Retina (tissue), 1 donor: ENCODE measurements at regions not wholly inside any gene's neighbourhood (a gene's known extent, or its start where the extent isn't known, plus 50 kb on each side); places are given as distances from the start of the nearest gene placed in this dataset.
"Not testable (repeated sequence)": the region's sequence is repeated elsewhere in the genome, so short reads cannot be mapped to it uniquely, and the experiment has no call there.

Experiments
- DNase-seq: peaks from one replicate; pipeline ENCODE4 v3.0.0-alpha.2; 2016

DNA sequence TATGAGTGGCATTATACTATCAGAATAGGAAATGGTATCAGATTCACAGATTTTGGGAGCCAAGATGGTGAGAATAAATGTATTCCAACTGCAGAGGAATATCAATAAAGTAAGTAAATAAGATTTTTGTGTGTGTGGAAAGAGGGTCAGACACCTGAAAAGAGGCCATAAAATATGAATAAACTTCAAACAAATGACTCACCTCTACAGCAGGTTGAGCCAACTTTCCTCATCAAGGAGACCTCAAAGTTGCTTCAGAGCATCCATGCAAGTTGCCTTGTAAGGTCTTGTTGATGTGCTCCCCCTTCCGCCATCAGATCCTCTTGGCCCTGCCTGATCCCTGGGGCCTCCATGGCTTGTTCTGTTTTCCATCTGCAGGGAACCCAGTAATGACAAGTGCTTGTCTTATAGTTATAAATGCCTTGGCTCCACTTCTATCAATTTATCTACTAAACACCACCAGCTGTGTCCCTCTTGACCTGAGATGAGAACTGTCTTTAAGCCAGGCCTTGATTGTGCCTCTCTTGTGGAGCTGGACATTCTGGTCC is 775.6 kb downstream of the LTN1 start:
- no peak for DNase-seq

- DNase-seq, result no peak
Measured at GRCh38 chr21:28215214-28215954, 777.3 kb downstream of the LTN1 start.

- DNase-seq, result no peak
Measured at GRCh38 chr21:28214786-28215185, 777.9 kb downstream of the LTN1 start.

DNA sequence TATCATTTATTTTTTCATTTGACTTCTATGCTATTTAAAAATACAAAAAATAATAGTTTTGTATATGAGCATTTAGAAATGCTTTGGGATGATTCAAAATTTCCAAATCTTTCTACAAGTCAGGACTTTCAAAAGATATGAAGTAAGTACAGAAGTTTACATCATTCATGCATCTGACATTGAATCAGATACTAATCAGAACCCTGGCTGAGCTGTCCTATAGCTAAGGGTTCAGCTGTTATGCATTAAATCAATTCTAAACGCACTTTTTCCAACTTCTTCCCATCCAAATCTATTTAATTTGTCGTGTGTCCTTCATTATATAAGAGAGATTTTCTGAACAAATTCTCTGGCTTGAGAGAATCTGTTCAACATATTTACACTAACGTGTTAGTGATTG is 779.4 kb downstream of the LTN1 start:
- no peak for DNase-seq

- no peak for DNase-seq
Measured at GRCh38 chr21:28212061-28212460, 780.6 kb downstream of the LTN1 start.

GRCh38 chr21:28207436-28208173 is 785.1 kb downstream of the LTN1 start:
- no peak for DNase-seq

- DNase-seq, result no peak
Measured at GRCh38 chr21:28200726-28201125, 792.0 kb downstream of the LTN1 start.

GRCh38 chr21:28196981-28197380 is 795.7 kb downstream of the LTN1 start:
- DNase-seq, result no peak

- DNase-seq, result no peak
Measured at GRCh38 chr21:28193189-28193588, 799.5 kb downstream of the LTN1 start.

GRCh38 chr21:28186604-28187003 is 806.1 kb downstream of the LTN1 start:
- no peak for DNase-seq

DNA sequence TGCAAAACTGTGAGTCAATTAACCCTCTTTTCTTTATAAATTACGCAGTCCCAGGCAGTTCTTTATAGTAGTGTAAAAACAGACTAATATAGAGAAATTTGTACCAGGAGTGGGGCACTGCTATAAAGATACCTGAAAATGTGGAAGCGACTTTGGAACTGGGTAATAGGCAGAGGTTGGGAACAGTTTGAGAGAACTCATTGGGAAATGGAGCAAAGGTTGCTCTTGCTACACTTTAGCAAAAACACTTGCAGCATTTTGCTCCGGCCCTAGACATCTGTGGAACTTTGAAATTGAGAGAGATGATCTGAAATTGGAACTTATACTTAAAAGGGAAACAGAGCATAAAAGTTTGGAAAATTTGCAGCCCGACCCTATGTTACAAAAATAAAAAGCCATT is 810.9 kb downstream of the LTN1 start:
- no peak for DNase-seq

GRCh38 chr21:28179136-28179535 is 813.5 kb downstream of the LTN1 start:
- DNase-seq, result no peak

- DNase-seq, result no peak
Measured at GRCh38 chr21:28177124-28177523, 815.6 kb downstream of the LTN1 start.

- DNase-seq, result no peak
Measured at GRCh38 chr21:28174701-28175100, 818.0 kb downstream of the LTN1 start.

- DNase-seq, result no peak
Measured at GRCh38 chr21:28174006-28174405, 818.7 kb downstream of the LTN1 start.

- no peak for DNase-seq
Measured at GRCh38 chr21:28172376-28172775, 820.3 kb downstream of the LTN1 start.

- no peak for DNase-seq
Measured at GRCh38 chr21:28167366-28167765, 825.3 kb downstream of the LTN1 start.

GRCh38 chr21:28164519-28164918 is 828.2 kb downstream of the LTN1 start:
- not testable (repeated sequence) for DNase-seq

DNA sequence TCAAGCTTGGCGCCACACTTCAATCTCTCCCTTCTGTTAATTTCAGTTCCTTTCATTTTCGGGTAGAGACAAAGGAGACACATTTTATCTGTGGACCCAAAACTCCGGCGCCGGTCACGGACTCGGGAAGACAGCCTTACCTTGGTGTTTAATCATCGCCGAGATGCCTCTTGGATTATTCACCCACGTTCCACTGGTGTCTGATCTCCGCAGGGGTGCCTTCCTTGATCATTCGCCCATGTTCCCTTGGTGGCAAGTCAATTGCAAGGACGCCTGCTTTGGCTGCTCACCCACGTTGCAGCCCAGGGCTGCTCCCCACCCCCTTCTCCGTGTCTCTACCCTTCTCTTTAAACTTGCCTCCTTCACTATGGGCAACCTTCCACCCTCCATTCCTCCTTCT is 830.6 kb downstream of the LTN1 start:
- not testable (repeated sequence) for DNase-seq

DNA sequence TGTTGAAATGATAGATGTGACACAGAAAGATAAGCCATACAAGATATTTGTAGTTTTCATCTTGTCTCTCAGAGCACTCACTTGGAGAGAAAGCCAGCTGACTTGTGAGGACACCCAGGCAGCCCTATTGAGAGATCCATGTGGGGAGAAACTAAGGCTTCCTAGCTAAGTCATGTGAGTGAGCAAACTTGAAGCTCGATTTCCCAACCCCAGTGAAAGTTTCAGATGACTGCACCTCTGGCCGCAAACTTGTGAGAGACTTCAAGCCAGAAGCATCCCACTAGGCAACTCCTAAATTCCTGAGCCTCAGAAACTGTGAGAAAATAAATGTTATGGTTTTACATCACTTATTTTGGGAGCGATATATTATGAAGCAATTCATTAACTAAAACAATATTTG is 832.3 kb downstream of the LTN1 start:
- DNase-seq, result no peak

DNA sequence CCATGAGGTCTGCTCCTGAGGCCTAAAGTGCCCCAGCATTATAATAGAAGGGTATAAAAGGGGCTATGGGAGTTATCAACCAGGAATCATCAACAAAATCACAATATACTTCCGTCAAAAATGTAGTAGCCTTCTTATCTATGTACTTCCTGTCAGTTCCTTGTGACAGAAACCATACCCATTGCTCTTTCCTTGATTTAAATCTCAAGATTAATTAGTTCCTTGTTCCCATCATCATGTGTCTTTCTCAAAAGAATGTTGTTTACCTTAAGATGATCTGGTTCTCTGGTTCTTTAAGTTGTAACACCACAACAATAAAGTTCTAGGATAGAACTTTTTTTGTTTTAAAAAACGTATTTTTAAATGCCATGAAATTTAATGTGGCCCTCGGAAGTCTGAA is 833.3 kb downstream of the LTN1 start:
- no peak for DNase-seq

DNA sequence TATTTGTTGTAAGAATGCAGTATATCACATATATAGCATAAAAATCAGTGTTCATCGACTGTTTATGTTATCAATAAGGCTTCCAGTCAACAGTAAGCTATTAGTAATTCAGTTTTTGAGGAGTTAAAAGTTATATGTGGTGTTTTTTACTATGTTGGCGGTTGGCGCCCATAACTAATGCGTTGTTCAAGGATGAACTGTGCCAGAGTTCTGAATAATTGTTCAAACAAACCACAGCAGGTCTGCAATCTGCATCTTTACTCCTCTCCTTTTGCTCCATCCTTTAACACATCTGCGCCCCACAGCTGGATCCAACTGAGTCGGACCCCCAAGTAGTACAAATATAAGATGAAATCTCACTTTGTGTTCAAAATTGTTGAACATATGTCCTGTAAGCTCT is 836.1 kb downstream of the LTN1 start:
- no peak for DNase-seq

- no peak for DNase-seq
Measured at GRCh38 chr21:28154121-28154520, 838.6 kb downstream of the LTN1 start.

DNA sequence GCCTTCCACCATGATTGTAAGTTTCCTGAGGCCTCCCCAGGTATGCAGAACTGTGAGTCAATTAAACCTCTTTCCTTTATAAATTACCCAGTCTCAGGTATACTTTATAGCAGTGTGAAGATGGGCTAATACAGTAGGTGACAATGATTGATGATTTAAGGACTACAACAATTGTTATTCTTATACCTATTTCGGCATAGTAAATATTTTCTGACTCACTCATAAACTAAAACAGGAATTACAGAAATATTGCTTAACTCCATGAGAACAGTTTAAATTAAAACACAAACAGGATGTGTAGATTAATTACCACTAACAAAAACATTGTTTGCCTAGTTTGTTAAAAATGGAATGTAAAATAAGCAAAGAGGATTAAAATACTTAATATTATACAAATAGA is 839.9 kb downstream of the LTN1 start:
- no peak for DNase-seq
